Activated T-cell treated with anti-CD3 and anti-CD28 coated beads, Interleukin-2, amount 50 U/mL, for 48 hours (primary cell): ENCODE measurements at regions not wholly inside any gene's neighbourhood (a gene's known extent, or its start where the extent isn't known, plus 50 kb on each side); places are given as distances from the start of the nearest gene placed in this dataset.
"Not testable (repeated sequence)": the region's sequence is repeated elsewhere in the genome, so short reads cannot be mapped to it uniquely, and the experiment has no call there.

Source experiments
- DNase-seq, 2 experiments: peaks; one replicate each; pipeline ENCODE4 v3.0.0-alpha.2; 2020

DNA sequence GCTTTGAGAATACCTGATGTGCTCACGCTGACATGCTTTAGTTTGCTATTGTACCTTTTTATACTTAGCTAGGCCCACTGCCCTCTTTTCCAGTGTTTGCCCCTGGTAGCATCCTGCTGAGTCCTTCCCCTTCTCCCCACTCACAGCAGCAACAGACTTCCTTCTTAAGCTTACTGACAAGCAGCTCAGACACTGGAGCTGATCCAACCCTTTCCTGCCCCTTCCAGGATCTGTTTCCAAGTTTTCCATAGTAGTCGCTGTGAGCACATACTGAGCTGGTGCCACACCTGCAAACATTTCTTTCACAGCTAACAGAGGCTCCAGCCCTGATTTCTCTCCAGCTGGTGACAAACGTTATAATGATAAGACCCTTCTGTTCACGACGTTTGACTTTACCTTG is 991.4 kb upstream of the CELF4 start:
- DNase-seq: no peak

DNA sequence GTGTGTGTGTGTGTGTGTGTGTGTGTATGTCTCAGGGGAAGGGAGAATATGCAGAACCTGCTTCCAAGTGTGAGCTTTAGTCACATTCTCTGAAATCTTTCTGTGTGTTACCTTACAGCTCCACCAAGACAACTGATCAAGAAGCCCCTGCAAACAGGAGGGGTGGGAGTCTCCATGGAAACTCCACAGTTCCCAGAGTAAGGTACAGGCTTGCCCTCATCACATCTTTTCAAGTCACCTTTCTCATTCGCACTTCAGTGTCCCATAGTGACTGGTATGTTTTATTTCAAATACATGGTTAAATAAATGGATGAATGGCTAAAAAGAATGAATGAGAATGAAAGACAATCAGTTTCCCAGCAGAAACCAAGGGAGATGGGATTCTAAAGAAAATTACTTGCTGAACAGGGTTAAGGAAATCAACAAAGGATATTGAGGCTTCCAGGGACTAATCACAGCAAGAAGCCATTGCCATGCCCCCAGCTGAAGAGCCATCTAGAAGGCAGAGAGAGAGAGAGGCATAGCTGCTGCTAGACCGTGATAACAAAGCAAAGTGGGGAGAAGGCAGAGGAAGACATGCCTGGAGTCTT is 987.2 kb upstream of the CELF4 start:
- DNase-seq: no peak

DNA sequence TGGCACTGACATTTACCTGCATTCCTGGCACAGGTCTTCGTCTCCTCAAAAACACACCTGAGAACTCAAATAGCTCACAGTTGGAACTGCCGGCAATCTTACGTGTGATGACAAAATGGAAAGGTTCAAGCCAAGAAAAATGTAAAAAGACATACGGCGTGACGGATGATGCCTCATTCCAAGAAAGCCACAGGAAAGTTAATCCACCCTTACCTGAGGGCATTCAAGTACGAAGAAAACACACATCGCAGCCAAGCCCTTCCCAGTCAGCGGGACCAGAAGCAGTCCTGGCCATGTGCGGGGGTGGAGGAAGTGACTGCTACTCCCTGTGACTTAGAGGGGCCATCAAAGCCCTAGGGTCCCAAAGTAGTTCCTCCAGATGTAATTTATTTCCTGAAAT is 986.3 kb upstream of the CELF4 start:
- no peak for DNase-seq

DNA sequence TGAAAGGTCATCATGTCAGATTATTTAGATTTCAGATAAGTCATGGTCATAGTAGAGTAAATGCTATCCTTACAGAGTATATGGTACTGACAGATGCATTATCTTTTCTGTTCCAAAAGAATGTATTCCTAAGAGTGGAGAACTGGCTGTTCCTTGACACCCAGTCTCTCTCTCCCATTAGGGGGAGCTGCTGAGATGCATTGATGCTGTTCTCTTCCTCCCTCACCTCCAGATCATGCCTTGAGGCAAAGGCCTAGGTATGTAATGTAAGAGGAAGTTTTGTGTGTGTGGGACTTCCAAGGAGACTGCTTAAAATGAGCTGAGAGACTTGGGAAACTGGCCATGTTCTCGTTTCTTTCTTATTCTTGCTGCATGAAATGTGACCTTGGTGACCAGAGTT is 979.5 kb upstream of the CELF4 start:
- DNase-seq: no peak

DNA sequence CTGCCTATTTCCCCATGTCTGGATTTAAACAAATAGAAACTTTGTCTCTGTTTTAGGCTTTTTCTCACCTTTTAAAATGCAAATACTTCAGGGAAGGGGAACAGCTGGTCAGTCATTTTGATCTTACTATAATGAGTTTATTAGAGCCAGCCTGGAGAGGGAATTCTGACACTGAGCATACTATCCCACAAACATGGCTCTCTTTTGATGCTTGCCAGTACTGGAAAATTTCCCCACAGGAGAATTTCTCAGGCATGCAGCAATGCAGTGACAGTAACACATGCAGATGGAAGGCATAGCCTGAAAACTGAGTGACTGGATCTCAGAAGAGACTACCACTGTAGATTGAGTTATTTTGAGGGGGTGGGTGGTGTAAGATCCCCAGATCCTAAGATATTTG is 974.3 kb upstream of the CELF4 start:
- DNase-seq: no peak

DNA sequence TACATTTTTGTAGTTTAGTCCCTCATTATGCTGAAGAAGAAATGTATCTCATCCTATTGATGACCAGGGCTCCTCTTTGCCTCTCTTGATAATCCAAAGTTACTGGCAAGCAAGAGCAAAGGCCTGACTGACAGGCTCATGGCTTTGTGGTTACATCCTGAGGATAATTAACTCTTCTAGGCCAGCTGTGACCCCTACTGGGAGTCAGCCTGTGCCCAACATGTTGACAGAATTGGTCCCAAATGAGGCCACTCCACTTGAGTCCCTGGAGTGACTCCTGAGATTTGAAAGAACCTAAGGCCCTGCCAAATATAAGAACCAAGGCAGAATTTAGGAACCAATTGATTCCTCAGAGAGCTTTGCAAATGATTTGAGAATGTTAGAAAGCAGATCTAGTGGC is 973.8 kb upstream of the CELF4 start:
- DNase-seq: no peak

DNA sequence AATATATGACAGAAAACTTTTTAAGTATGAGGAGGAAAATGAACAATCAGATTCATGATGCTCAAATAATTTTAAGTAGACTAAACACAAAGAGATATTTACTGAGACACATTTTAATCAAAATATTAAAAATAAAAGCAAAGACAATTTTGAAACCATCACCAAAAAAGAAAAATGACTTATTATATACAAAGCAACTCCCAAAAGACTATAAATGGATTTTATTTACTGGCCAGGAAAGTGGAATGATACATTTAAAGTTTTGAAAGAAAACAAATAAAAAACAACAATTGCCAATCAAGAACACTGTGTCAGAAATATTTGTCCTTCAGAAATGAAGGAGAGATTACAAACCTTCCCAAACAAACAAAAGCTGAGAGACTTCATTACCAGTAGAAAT is 968.5 kb upstream of the CELF4 start:
- no peak for DNase-seq

DNA sequence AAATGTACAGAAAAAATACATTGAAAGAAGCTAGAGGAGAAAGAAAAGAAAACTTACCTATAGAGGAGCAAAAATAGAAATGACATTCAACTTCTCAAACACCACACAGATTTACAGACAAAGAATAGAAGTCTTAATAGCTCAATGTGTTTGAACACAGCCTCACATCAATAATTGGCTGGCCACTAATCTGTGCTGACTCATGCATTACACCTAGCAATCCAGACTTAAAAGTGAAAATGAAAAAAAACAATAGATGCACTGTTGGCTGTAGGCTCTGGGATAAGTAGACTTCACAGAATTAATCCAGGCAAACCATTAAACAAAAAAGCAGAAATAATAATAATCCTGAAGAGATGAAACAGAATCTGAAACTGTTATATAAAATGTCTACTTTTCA is 961.3 kb upstream of the CELF4 start:
- DNase-seq: no peak

DNA sequence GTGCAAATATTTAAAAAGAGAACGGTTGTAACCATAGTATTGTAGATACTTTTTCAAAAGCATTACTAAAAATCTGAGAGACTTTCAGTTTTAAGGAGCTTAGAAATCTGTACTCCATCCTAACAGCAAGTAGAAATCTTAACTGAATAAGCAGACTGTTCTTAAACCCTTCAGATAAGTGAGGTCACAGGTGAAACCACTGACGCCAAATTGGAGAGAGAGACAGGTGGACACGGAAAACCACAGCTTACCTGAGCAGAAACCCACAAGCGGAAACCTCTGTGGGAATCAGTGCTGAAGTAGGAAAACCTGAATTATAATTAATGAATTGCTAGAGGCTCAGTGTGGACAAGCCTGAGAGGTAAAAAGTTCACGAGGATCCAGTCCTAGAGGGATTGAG is 959.4 kb upstream of the CELF4 start:
- DNase-seq: no peak

DNA sequence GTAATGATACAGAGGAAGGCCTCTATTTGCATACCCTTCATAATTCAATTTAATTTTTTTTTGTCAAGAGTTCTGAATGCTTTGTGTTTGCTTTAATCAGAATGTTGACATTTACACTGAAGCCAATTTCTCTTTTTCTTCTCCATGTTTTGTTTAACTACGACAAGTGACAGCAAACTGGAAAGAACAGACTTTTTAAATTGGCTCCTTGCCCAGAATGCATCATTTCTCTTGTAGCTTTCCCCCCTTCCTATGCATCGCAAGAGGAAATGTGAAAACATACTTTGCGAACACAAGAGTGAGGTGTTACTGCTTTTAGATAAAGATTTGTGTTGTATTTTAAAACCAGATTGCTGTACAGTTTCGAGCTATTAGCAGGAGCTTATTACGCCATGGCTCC is 955.2 kb upstream of the CELF4 start:
- DNase-seq: no peak

DNA sequence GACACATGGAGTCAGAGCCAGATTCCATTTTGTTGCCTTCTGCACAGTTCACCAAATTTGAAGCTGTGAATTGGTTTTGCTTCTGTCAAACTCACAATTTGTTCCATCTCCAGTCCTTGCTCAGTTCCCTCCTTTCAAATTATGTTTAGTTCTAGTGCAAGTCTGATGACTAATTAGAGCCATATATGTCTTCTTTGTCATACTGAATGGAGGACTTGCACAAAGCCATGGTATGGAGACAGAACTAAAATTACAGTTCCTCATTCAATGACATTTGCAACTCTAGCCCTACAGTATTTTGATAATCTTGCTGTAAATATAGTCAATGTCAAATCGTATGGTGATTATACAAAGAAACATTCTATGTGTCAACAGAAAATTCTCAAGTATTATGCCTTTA is 936.9 kb upstream of the CELF4 start:
- DNase-seq: no peak

DNA sequence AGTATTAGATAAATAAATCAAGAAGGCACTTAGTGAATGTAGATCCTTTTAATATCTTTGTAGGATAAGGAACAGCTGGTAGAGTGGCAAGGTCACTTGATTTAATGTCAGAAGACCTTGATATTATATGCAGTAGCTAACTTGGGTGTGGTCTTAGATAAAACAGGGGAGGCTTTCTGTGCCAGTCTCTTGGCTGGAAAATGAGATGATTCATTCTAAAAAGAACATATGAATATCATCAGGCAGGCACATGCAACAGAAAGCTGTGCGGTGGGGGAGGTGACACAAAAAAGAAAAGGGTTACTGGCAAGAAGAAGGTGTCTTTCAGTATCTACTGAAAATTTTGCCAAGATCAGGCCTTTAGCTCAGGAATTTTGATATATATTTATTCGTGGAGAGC is 931.7 kb upstream of the CELF4 start:
- peak in 1 of 2 experiments; percentile 15 for DNase-seq

DNA sequence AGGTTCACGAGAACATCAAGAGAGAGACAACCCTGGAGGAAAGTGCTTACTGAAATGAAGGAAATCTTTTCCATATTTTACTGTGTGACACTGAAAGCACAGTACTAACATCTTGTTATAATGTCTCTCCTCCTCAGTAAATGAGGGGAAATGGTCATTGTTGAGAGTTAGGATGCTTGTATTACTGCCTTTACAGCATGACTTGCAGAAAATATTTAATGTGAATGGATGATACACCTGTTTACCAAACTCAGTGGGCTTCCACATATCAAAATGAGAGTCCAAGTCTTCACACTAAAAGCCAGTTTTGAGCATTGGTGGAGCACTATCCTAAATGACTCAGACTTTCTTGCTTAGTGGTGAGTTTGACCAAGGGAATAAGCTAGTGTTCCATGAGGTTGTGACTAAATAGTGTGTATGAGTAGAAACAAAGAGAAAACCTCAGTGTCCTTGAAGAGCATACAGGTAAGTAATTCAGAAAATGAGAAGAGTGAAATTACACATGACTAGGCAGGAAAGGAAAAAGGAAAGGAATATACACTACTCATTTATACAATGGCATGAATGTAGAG is 930.7 kb upstream of the CELF4 start:
- DNase-seq: no peak

DNA sequence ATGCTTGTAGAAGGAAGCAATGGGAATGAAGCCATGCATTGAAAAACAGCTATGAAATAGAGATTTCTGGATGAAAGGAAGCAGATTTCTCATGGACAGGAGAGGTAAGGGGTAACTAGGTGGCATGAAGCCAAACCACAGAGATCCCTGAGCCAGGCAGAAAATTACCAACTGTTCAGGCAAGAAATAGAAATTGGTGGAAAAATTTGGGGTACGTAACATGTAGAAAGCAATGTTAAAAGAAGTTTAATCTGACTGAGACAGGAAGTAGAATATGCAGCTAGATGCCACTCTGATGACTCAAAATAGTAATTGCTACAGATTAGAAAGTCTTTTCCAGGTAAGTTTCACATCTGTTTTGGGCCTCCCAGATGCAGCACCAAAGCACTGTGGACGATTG is 928.5 kb upstream of the CELF4 start:
- peak in 1 of 2 experiments; percentile 10 for DNase-seq

DNA sequence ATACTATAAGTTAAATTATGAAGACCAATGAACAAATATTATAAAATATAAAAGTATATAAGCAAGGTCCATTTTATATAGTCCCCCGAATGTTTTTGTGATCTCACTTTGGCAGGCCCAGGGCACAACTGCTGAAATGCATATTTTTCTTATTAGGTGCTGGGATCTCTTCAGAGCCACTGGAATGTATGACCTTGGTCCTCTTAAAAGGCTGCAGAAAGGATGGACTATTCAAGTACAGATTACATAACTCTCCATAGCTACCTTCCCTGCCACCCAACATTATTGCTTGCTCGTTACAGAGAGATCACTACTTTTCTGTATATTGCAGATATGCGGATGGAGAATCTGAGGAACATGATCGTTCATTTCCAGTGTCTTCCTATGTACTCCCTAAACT is 925.6 kb upstream of the CELF4 start:
- DNase-seq: no peak

DNA sequence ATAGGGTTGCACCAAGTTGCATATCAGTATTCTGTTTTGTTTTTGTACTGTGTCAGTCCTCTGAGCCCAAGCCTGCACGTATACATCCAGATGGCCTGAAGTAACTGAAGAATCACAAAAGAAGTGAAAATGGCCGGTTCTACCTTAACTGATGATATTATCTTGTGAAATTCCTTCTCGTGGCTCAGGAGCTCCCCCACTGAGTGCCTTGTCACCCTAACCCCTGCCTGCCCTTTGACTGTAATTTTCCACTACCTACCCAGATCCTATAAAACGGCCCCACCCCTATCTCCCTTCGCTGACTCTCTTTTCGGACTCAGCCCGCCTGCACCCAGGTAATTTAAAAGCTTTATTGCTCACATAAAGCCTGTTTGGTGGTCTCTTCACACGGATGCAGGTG is 924.1 kb upstream of the CELF4 start:
- not testable (repeated sequence) for DNase-seq

DNA sequence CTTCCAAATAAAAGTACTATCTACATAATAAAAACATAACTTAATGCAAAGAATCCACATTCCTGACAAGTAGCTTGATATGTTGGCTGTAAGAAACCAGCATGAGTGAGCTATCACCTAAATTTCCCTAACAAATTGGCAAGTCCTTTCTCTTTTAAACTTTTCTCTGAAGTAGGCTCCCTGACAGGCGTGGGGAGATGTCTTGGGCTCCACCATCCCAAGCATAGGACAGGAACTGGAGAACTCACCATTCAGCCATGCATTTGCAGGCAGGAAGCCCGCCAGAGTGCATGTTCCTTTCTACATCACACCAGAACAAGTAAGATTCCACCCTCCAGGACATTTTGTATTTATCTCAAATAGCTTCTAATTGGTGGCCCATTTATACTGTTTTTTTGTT is 921.9 kb upstream of the CELF4 start:
- no peak for DNase-seq

DNA sequence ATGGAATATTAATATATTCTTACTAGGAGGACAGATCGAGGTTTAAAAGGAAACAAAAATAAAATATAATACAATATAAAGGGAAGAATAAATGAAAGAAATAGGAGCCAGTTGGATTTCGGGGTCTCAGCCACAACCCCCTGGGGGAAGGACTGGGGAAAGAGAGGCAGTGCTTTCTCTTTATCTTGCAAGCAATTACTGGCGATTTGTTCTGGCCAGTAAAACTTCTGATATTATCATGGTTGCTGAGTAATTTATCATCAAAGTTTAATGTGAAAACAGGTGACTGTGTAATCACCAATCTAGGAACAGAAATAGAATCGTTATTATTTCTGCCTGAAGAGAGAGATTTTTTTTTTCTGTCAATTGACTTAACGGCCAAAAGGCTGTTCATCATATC is 917.7 kb upstream of the CELF4 start:
- no peak for DNase-seq

DNA sequence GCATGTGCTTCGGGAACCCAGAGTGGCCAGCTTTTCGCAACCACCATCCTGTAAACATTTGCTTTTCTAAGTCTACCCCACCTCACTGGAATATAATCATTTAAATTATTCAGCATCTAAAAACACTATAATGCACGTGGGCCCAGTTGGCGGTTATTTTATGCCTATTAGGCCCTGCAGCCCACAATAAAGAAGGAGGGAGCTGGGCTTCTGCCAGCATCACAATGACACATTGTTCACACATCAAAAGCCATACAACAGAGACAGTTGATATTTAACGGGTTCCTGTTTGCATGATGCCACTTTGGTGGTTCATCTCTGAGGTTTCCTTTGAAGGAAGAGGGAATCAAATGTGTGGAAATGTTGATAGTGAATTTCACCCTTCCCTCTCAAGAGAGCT is 916.0 kb upstream of the CELF4 start:
- DNase-seq: no peak

DNA sequence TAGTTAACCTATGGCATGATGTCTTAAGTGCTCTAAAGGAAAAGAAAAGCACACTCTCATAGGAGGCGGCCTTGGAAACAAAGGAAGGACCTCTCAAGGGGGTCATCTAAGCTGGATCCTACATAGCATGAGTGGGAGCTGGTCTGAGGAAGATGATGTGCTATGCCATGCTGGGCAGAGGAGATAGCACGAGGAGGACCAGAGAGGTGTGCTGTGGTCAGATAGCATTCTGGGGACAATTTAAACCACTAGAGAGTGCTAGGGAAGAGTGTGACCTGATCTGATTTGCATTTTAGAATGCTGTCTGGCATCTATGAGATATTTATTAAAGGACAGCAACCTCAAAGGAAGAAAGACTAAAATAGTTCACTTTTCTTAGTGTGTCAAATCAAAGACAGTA is 910.1 kb upstream of the CELF4 start:
- DNase-seq: no peak

DNA sequence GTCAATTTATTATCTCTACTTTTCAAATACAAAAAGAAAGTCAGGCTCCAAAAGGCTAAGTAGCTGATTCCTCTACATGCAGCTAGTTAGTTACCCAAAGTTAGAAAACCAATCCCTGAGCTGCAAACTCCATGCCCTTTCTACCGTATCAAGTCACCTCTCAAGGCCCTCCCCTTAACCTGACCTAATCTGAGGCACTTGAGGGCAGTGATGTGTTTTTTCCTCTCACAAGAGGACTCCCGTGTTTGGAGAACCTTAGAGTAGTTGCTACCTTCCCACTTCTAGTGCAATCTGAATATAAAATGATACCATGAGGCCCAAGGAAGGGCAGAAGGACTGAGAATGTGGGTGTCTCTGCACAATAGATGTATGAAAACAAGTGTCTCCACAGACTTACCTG is 907.9 kb upstream of the CELF4 start:
- DNase-seq: no peak

DNA sequence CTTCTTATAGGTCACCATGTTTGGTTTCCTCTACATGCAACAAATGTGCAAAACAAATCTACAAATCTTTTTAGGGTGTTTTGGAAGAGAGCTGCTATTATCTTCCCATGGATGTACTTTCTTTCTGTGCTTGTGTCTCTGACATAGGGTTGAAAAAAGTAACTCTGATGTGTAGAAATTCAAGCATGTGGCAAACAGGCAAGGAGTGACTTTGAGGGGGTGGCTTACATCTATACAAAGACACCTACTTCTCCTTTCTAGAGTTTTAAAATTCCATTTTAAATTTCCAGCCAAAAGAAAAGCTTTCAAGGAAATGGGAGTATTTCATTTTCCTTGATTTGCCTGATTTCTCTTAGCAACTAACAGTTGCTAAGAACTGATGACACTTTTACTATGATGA is 904.8 kb upstream of the CELF4 start:
- DNase-seq: no peak

DNA sequence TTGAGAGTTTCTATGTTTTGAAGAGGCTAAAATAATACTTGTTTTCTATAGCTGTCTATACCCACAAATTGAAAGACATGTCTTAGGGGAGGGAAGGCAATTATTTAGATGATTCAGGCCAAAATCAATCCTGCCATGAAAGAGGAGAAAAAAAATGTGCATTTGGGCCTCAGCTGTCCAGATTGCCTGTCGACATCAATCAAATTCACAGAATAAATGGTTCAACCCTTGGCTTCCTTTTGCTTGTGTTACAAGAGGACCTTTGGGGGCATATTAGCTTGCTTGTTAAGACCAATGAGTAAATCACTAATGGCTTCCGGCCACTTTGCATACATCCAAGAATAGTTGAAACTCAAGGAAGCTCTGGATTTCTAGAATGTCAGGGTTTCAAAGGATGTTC is 900.8 kb upstream of the CELF4 start:
- no peak for DNase-seq

DNA sequence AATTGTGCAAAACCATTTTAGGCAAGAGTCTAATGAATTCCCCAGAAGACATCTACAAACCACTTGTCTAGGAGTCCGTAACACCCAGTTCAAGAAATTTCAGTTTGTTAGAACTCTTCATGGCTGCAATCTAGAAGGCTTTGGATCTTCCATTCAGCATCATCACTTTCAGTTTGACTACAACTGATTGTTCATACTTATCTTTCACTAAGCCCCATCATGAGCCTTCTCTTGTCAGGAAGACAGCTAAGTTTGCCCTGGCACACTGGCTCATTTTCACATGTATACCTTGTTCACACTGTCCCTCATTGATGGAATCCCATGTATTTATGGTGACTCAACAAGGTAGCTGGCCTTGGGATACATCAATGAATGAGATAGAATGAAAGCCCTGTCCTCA is 898.4 kb upstream of the CELF4 start:
- no peak for DNase-seq

DNA sequence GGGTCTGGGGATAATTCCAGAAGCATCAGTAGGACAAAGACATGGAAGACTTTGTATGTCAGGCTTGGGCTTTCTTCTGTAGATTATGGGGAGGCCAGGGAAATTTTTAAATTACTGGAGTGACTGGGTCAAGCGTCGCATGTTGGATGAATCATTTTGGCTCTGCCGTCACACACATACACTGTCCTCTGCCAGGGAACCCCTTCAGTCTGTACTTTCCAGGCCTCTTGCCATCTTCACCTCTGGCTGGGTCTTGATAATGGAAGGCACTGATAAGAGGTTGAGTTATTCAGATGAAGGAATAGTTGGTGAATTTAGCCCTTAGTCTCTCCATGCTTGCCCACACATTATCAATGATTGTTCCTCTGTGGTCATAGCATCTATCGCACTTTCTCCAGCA is 895.1 kb upstream of the CELF4 start:
- DNase-seq: no peak
